Activated T-helper 1 cell treated with anti-CD3 and anti-CD28 coated beads, Interleukin-12 subunit alpha, Interleukin-12 subunit beta, Interleukin-2, Interleukin-4 antibody, amounts not matched to agents 30 ng/mL and 10 ng/mL and 1 ng/mL, durations not matched to agents 14 hours and 24 hours and 36 hours (primary cell): ENCODE measurements at regions not wholly inside any gene's neighbourhood (a gene's known extent, or its start where the extent isn't known, plus 50 kb on each side); places are given as distances from the start of the nearest gene placed in this dataset.

Source experiments
- DNase-seq: peaks from one replicate; pipeline ENCODE4 v3.0.0; 2021; ENCODE audit warnings: low spot score
- H3K27ac Mint-ChIP-seq: one replicate; pipeline ENCODE4 v1.8.0; 2021; ENCODE audit warnings: mild to moderate bottlenecking, mixed read lengths
- H3K27me3 Mint-ChIP-seq: one replicate; pipeline ENCODE4 v1.8.0; 2022; ENCODE audit warnings: mild to moderate bottlenecking, moderate library complexity, mixed read lengths; ENCODE audit not compliant: insufficient read depth
- H3K36me3 Mint-ChIP-seq: one replicate; pipeline ENCODE4 v1.8.0; 2021; ENCODE audit warnings: low read depth, mixed read lengths
- H3K4me1 Mint-ChIP-seq: one replicate; pipeline ENCODE4 v1.8.0; 2021; ENCODE audit warnings: low read depth, mixed read lengths
- H3K4me3 Mint-ChIP-seq: one replicate; pipeline ENCODE4 v1.8.0; 2021; ENCODE audit warnings: mild to moderate bottlenecking, moderate library complexity, mixed read lengths
- H3K9me3 Mint-ChIP-seq: one replicate; pipeline ENCODE4 v1.8.0; 2021; ENCODE audit warnings: mixed read lengths
- intact Hi-C: fragments of 100-400 bp; cut with micrococcal nuclease; formaldehyde crosslinking; loops from one replicate; pipeline ENCODE4 v1.15.1; 2024

GRCh38 chr16:86714166-86714565 lies 135.8 kb downstream of the FOXL1 start:
- no peaks in the 10 kb centered on the region for H3K36me3 Mint-ChIP-seq
- no peak for DNase-seq
- H3K4me3 Mint-ChIP-seq, result no peak overlapping the region
- H3K27ac Mint-ChIP-seq, result no peak overlapping the region
- H3K27me3 Mint-ChIP-seq, result no peaks in the 10 kb centered on the region
- H3K4me1 Mint-ChIP-seq, result peaks cover 16% of the 10 kb centered on the region
- no peaks in the 10 kb centered on the region for H3K9me3 Mint-ChIP-seq
- intact Hi-C loops, result no loop called here

- no peak overlapping the region for H3K27ac Mint-ChIP-seq
- no peak for DNase-seq
- no peak overlapping the region for H3K4me3 Mint-ChIP-seq
- peaks cover 16% of the 10 kb centered on the region for H3K4me1 Mint-ChIP-seq
- H3K27me3 Mint-ChIP-seq, result peaks cover 2% of the 10 kb centered on the region
- no peaks in the 10 kb centered on the region for H3K9me3 Mint-ChIP-seq
- no peaks in the 10 kb centered on the region for H3K36me3 Mint-ChIP-seq
- intact Hi-C loops, result no loop called here
Measured at GRCh38 chr16:86716649-86717048, 138.3 kb downstream of the FOXL1 start.

DNA sequence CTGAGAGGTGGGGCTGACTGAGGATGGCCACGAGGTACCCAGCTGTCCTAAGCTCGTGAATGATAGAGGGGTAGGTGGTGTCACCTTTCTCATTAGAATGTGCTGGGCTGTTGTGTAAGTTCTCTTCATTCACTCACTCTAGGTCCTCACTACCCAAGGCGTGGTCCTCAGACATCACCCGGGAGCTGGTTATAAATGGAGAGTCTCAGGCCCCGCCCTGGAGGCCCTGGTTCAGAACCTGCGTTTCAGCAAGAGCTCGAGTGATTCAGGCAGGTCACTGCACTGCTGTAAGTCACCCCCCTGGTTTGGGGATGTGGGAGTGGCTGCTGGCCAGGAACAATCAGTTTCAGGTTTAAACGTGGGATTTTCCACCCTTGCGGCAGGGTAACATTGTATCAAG lies 139.8 kb downstream of the FOXL1 start:
- Mint-ChIP-seq H3K27ac (no peak overlapping the region), H3K36me3 (no peaks in the 10 kb centered on the region), H3K4me3 (no peak overlapping the region), H3K4me1 (peaks cover 16% of the 10 kb centered on the region), H3K27me3 (peaks cover 2% of the 10 kb centered on the region), H3K9me3 (no peaks in the 10 kb centered on the region)
- peak; percentile 4 for DNase-seq
- intact Hi-C loops, result no loop called here

DNA sequence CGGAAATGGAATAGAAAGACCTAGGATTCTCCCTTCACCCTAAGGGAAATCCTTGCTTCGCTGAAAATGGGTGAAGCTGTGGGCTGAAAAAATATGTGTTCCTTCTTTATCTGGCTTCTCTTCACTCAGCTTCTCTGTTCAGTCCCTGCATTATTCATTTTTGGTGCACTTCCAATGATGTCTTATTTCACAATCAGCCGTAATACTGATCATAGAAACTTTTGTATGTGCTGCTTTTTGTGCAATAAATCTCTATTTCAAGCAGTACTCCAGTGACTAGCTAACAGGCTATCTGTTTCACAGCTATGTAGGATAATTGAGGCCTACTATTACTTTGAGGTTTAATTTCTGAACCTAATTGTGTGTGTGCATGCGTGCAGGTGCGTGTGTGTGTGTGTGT lies 144.6 kb downstream of the FOXL1 start:
- Mint-ChIP-seq H3K27me3 (peaks cover 15% of the 10 kb centered on the region), H3K9me3 (no peaks in the 10 kb centered on the region), H3K36me3 (no peaks in the 10 kb centered on the region), H3K4me3 (no peak overlapping the region), H3K27ac (no peak overlapping the region), H3K4me1 (peaks cover 8% of the 10 kb centered on the region)
- no peak for DNase-seq
- intact Hi-C loops, result no loop called here

DNA sequence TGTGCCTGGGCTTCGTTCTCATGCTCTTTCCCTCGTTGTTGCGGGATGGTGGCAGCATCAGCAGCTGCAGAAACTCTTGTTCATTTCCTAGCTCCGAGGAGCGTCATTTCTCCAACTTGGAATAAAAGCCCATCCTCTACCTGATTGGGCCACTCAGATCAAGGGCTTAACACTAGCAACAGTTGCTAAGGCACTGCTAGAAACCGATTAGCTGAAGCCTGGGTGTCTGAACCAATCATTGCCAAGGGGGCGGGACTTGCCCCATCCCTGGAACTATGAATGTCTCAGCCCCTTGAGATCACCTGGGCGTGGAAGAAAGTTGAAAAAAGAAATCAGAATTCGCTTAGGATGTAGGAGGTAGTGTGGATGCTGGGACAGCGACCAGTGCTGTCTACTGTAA lies 145.3 kb downstream of the FOXL1 start:
- Mint-ChIP-seq H3K4me1 (peaks cover 1% of the 10 kb centered on the region), H3K27ac (no peak overlapping the region), H3K9me3 (no peaks in the 10 kb centered on the region), H3K27me3 (peaks cover 19% of the 10 kb centered on the region), H3K4me3 (no peak overlapping the region), H3K36me3 (no peaks in the 10 kb centered on the region)
- intact Hi-C loops, result no loop called here
- DNase-seq, result no peak

DNA sequence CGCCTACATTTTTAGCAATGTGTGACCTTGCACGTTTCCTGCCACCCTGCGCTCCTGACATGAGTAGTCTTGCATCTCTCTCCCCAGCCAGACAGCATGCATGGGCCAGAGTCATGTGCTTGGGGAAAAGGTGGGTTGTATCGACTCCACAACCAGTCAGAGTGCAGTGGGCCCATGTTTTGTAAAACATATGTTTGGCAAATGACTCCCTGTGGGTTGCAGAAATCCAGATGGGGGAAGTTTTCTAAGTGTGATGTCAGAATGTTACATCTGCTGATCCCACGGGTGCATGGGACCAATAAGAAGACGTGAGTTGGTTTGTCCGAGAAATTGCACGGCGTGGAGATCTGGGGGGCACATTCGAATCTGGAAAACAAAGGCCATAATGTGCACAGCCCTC lies 147.1 kb downstream of the FOXL1 start:
- H3K36me3 Mint-ChIP-seq, result no peaks in the 10 kb centered on the region
- no peaks in the 10 kb centered on the region for H3K9me3 Mint-ChIP-seq
- no peak overlapping the region for H3K4me3 Mint-ChIP-seq
- intact Hi-C loops, result no loop called here
- DNase-seq, result no peak
- H3K27me3 Mint-ChIP-seq, result peaks cover 24% of the 10 kb centered on the region
- H3K4me1 Mint-ChIP-seq, result no peaks in the 10 kb centered on the region
- H3K27ac Mint-ChIP-seq, result no peak overlapping the region

GRCh38 chr16:86726340-86726739 lies 148.0 kb downstream of the FOXL1 start:
- Mint-ChIP-seq H3K4me1 (no peaks in the 10 kb centered on the region), H3K9me3 (no peaks in the 10 kb centered on the region), H3K36me3 (no peaks in the 10 kb centered on the region), H3K4me3 (no peak overlapping the region), H3K27ac (no peak overlapping the region), H3K27me3 (peaks cover 30% of the 10 kb centered on the region)
- intact Hi-C loops, result no loop called here
- no peak for DNase-seq

- intact Hi-C loops, result no loop called here
- H3K4me3 Mint-ChIP-seq, result no peak overlapping the region
- no peaks in the 10 kb centered on the region for H3K9me3 Mint-ChIP-seq
- DNase-seq, result no peak
- H3K27ac Mint-ChIP-seq, result no peak overlapping the region
- H3K27me3 Mint-ChIP-seq, result peaks cover 37% of the 10 kb centered on the region
- H3K4me1 Mint-ChIP-seq, result no peaks in the 10 kb centered on the region
- H3K36me3 Mint-ChIP-seq, result no peaks in the 10 kb centered on the region
Measured at GRCh38 chr16:86727131-86727530, 148.8 kb downstream of the FOXL1 start.

DNA sequence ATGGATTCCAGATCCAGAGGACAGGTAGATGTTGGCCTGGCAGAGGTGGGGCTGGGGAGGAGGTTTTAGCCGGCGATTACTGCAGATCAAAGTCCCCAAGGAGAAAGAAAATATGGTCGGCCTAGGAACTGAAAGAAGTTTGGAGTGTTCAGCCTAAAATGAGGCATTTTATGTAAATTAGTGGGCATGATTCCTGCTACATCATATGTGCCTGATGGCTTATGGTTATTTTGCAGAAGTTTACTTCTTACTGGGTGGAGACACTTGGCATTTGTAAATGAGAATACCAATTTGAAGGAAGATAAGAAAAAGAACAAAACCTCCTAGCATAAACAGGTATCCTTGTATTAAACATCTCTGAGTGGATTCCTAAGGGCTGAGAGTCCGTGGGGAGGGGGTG lies 149.3 kb downstream of the FOXL1 start:
- Mint-ChIP-seq H3K4me1 (no peaks in the 10 kb centered on the region), H3K36me3 (no peaks in the 10 kb centered on the region), H3K9me3 (no peaks in the 10 kb centered on the region), H3K4me3 (no peak overlapping the region), H3K27ac (no peak overlapping the region), H3K27me3 (peaks cover 40% of the 10 kb centered on the region)
- intact Hi-C loops, result no loop called here
- no peak for DNase-seq

- Mint-ChIP-seq H3K4me3 (no peak overlapping the region), H3K36me3 (no peaks in the 10 kb centered on the region), H3K4me1 (no peaks in the 10 kb centered on the region), H3K9me3 (no peaks in the 10 kb centered on the region), H3K27ac (no peak overlapping the region), H3K27me3 (peaks cover 49% of the 10 kb centered on the region)
- DNase-seq, result no peak
- intact Hi-C loops, result no loop called here
Measured at GRCh38 chr16:86729686-86730085, 151.3 kb downstream of the FOXL1 start.

GRCh38 chr16:86730086-86730485 lies 151.7 kb downstream of the FOXL1 start:
- intact Hi-C loops, result no loop called here
- H3K27me3 Mint-ChIP-seq, result peaks cover 49% of the 10 kb centered on the region

DNA sequence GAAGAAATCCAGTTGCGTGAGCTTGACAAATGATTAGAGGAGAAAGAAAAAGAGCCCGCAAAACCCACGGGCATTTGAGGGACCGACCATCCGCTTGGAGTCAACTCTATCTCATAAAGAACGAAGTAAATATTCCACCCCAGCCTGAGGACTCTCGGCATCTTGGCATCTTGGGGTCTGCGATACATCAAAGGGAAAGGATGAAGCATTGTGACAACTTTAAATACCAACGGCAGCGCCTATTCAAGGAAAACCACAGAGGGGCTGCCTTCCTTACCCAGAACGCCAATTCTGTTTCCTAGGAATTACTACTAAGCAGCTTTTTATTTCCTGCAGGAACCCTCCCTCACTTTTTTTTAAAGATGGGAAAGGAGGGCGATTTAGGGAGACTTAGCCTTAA lies 152.2 kb downstream of the FOXL1 start:
- no peaks in the 10 kb centered on the region for H3K36me3 Mint-ChIP-seq
- peaks cover 49% of the 10 kb centered on the region for H3K27me3 Mint-ChIP-seq
- no peak overlapping the region for H3K4me3 Mint-ChIP-seq
- DNase-seq, result no peak
- intact Hi-C loops, result no loop called here
- no peaks in the 10 kb centered on the region for H3K9me3 Mint-ChIP-seq
- H3K4me1 Mint-ChIP-seq, result no peaks in the 10 kb centered on the region
- H3K27ac Mint-ChIP-seq, result no peak overlapping the region

More at GRCh38 chr16:86730086-86730485, 151.7 kb downstream of the FOXL1 start:
- H3K27ac Mint-ChIP-seq, result no peak overlapping the region
- H3K36me3 Mint-ChIP-seq, result no peaks in the 10 kb centered on the region
- no peaks in the 10 kb centered on the region for H3K4me1 Mint-ChIP-seq
- no peaks in the 10 kb centered on the region for H3K9me3 Mint-ChIP-seq
- no peak overlapping the region for H3K4me3 Mint-ChIP-seq
- DNase-seq, result no peak

- no peak overlapping the region for H3K27ac Mint-ChIP-seq
- no peaks in the 10 kb centered on the region for H3K36me3 Mint-ChIP-seq
- peaks cover 46% of the 10 kb centered on the region for H3K27me3 Mint-ChIP-seq
- no peaks in the 10 kb centered on the region for H3K4me1 Mint-ChIP-seq
- intact Hi-C loops, result no loop called here
- H3K9me3 Mint-ChIP-seq, result no peaks in the 10 kb centered on the region
- H3K4me3 Mint-ChIP-seq, result no peak overlapping the region
- DNase-seq, result no peak
Measured at GRCh38 chr16:86732621-86733295, 154.4 kb downstream of the FOXL1 start.
